H1 (cell line): ENCODE measurements at regions not wholly inside any gene's neighbourhood (a gene's known extent, or its start where the extent isn't known, plus 50 kb on each side); places are given as distances from the start of the nearest gene placed in this dataset.

Experiments
- ASH2L ChIP-seq: fragments of 200-600, 300-600 bp; sonication (generic); IDR thresholded peaks from one replicate; pipeline ENCODE4 v1.7.1; 2017; ENCODE audit warnings: low read length
- CEBPB ChIP-seq: IDR thresholded peaks from 2 replicates; pipeline ENCODE4 v1.6.1; 2012; ENCODE audit warnings: low read depth, low read length
- KDM4A ChIP-seq: IDR thresholded peaks from one replicate; pipeline ENCODE4 v1.7.1; 2012; ENCODE audit warnings: low read depth, mild to moderate bottlenecking, moderate library complexity, low read length, inconsistent platforms; ENCODE audit not compliant: severe bottlenecking
- KDM5A ChIP-seq: fragments of 200-600 bp; IDR thresholded peaks from 2 replicates; pipeline ENCODE4 v1.7.1; 2012; ENCODE audit warnings: mild to moderate bottlenecking, low read length, inconsistent platforms, mixed read lengths
- POLR2A ChIP-seq, 2 experiments: IDR thresholded peaks; 1 replicate in 1 of 2; 2 replicates in 1 of 2; pipeline ENCODE4 v1.6.1; 2011; ENCODE audit warnings: low read depth in 2 of 2, low read length in 2 of 2, mild to moderate bottlenecking in 2 of 2; ENCODE audit errors: control extremely low read depth in 1 of 2
- POLR2AphosphoS5 ChIP-seq: IDR thresholded peaks from 2 replicates; pipeline ENCODE4 v1.6.1; 2011; ENCODE audit warnings: low read depth, low read length
- YY1 ChIP-seq: IDR thresholded peaks from 2 replicates; pipeline ENCODE4 v1.6.1; 2011; ENCODE audit warnings: low read depth, mild to moderate bottlenecking, low read length
- TF ChIP-seq, protein P1 (sequence below), 3 experiments: IDR thresholded peaks; 1 replicate in 2 of 3; 2 replicates in 1 of 3; pipeline versions ENCODE4 v1.5.1 to v1.6.1; 2011; ENCODE audit warnings: low read length in 3 of 3, mild to moderate bottlenecking in 3 of 3, inconsistent platforms in 2 of 3, low read depth in 1 of 3, moderate library complexity in 1 of 3; ENCODE audit not compliant: insufficient read depth in 1 of 3; ENCODE audit errors: control extremely low read depth in 1 of 3

DNA sequence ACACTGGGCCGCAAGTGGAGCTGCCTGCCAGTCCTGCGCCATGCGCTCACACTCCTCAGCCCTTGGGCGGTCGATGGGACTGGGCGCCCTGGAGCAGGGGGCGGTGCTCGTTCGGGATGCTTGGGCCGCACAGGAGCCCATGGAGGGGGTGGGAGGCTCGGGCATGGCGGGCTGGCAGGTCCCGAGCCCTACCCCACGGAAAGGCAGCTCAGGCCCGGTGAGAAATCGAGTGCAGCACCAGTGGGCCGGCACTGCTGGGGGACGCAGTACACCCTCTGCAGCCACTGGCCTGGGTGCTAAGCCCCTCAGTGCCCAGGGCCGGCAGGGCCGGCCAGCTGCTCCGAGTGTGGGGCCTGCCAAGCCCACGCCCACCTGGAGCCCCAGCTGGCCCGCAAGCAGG, 328.7 kb upstream of the LRRC4C start:
- TF ChIP-seq KDM5A: no peak
- no peak for TF ChIP-seq KDM4A
- TF ChIP-seq, protein P1, sequence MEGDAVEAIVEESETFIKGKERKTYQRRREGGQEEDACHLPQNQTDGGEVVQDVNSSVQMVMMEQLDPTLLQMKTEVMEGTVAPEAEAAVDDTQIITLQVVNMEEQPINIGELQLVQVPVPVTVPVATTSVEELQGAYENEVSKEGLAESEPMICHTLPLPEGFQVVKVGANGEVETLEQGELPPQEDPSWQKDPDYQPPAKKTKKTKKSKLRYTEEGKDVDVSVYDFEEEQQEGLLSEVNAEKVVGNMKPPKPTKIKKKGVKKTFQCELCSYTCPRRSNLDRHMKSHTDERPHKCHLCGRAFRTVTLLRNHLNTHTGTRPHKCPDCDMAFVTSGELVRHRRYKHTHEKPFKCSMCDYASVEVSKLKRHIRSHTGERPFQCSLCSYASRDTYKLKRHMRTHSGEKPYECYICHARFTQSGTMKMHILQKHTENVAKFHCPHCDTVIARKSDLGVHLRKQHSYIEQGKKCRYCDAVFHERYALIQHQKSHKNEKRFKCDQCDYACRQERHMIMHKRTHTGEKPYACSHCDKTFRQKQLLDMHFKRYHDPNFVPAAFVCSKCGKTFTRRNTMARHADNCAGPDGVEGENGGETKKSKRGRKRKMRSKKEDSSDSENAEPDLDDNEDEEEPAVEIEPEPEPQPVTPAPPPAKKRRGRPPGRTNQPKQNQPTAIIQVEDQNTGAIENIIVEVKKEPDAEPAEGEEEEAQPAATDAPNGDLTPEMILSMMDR (IDR thresholded peaks at IDR 0.05; ENCODE audit: control extremely low read depth in 1 of 3, insufficient read depth in 1 of 3, low read depth in 1 of 3, low read length in 3 of 3): no peak
- TF ChIP-seq ASH2L: no peak
- TF ChIP-seq POLR2AphosphoS5: no peak
- no peak for TF ChIP-seq POLR2A (IDR thresholded peaks at IDR 0.05; ENCODE audit: control extremely low read depth in 1 of 2, low read depth in 2 of 2, low read length in 2 of 2)
- TF ChIP-seq CEBPB: no peak
- TF ChIP-seq YY1: no peak
